NCI-H345 (cell line): ENCODE measurements at regions not wholly inside any gene's neighbourhood (a gene's known extent, or its start where the extent isn't known, plus 50 kb on each side); places are given as distances from the start of the nearest gene placed in this dataset.

Source experiments
- DNase-seq: peaks from one replicate; lab custom pipeline; 2025; lab: John Stamatoyannopoulos, UW

- peak; percentile 9 for DNase-seq
Measured at GRCh38 chr17:68184816-68185436, 62.9 kb upstream of the AMZ2 start.

DNA sequence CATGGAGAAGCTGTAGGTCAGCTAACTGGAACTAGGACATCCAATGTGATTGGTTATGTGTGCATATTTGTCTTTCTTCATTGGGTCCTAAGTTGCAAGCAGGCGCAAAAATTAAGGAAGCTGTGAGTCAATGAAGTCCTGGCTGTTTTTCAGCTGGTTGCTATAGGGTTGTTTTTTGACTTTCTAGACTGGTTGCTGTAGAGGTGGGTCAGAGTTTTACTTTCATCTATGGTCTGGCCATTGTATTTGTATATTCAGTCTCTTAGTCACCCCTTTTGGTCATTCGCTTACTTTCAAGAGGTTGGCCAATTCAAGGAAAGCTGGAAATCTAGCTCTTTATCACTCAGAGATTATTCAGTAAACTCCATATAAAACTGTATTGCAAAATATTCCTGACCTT, 62.0 kb upstream of the AMZ2 start:
- no peak for DNase-seq

DNA sequence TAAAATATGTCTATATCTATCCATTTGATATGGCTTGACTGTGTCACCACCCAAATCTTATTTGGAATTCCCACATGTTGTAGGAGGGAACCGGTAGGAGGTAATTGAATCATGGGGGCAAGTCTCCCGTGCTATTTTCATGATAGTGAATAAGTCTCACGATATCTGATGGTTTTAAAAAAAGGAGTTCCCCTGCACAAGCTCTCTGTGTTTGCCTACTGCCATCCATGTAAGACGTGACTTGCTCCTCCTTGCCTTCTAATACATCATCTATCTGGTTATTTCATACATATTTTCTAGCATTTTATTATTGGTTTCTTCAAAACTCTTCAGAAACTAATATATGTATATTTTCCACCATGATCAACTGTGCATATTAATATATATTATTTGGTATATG, 57.3 kb upstream of the AMZ2 start:
- no peak for DNase-seq

DNA sequence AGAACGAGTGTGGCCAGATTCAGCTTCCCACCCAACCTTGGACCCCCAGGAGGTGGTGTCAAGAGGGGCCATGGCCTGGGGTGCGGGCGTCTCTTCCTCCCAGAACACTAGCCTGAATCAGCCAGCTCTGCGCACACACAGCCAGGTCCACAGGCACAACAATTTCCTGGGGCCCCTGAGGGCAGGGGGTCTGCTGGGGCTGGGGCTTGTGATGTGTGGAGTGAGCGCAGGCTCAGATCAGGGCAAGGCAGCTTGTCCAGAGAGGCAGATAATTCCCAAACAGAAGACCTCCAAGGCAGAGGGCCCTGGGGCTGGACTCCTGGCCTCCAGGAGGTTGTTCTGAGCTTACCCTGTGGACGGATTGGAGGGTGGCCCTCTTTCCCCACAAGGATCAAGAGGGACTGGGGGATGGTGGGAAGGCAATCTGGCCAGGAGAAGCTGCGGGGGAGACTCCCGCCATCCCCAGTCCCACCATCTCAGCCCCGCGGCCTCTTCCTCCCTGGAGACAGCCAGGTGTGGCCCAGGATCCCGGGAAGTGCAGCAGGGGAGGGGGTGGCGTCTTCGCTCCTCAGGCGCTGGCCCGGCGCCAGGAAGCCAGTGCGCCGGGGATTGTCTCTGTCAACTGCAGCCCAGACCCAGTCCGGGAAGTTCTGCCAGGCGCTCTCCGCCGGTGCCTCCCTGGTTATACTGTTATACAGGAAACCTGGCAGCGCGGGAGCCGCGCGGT, 52.0 kb upstream of the AMZ2 start:
- DNase-seq: peak; percentile 11

DNA sequence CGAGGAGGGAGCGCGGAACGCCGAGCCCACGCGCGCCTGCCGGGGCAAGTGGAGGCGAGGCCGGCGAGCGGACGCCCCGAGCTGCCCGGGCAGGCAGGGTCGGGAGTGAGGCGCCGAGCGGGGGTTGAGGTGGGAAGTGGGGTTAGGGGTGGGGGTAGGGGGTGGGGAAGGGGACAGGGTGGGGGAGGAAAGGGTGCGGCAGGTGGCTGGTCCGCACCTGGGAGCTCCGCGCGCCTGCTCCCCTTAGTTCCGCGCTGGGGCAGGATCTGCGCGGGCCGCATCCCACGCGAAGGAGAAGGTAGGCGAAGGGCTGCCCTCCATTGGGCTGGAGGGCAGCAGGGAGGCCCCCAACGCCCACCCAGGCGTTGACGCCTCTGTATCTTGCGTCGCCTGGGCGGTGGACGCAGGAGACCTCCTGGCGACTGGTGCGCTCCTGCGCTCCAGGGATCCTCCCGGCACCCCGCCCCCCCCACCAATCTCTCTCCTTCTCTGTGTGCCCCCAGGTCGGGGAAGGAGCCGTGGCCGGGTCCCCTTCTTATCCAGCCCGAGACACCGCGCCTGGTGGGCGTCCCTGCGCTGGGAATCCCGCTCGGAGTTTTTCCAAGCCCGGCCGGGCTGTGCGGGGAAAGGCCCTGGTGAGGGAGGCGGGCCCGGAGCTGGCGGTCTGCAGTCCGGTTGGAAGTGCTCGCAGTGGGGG, 51.3 kb upstream of the AMZ2 start:
- DNase-seq: no peak

GRCh38 chr17:68197091-68197996, 50.5 kb upstream of the AMZ2 start:
- DNase-seq: peak; percentile 28

DNA sequence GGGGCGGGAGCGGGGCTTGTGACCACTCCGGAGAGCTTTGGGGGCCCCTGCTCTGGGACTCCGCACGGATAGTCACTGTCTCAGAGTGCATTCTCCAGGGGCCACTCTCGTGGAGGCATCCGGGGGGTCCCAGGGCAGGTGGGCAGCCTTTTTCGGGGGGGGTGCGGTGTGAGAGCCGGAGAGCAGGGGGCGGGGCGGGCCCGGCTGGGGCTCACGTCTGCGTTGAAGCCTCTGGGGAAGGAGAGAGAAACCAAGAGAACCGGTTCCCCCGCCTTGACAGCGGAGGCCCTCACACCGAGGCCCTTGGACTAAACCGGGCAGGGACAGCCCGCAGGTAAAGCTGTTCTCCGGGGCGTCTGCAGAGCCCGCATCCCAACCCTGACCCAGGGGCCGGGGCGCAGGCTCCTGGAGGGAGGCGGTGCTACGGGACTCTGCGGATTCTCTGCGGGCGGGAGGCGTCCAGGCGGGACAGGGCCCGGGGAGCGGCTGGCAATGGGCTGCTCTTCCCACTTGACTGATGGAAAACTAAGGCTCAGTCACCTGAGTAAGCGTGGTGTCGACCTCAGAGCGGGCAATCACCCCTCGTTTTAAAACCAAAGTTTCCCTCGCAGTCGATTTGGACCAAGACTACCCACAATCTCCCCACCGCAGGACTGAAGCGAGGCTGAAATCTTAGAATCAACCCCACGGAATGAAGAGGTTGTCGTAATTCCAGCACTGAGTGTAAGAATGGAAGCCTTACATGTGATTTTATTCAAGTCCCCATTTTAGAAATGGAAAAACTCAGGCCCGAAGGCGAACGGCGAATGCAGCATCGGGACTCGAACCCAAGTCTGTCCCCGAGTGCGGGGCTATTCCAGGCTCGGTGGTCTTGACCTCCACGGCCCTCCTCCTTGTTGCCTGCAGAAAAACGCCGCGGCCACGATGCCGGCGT, 49.6 kb upstream of the AMZ2 start:
- peak; percentile 21 for DNase-seq
